ENCODE measurements at regions not wholly inside any gene's neighbourhood (a gene's known extent, or its start where the extent isn't known, plus 50 kb on each side); places are given as distances from the start of the nearest gene placed in this dataset.
"Not testable (repeated sequence)": the region's sequence is repeated elsewhere in the genome, so short reads cannot be mapped to it uniquely, and the experiment has no call there.

DNA sequence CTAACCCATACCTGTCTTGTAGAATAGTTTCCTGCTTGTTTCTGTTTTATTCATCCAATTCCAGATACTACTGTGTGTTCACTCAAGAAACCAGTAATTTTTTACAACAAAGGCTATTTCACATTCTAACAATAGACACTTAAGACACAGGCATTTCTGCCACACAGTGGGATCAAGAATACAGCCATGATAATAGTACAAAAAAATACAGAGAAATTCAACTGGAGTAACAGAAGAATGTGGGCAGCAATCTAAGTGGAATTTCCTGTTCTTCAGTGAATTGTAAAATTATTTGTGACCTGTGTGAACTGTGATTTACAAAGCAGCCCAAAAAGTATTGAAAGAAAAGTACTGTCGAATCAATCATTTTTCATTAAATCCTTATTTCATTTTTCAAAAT is 282.9 kb downstream of the CCER1 start (continued):
- TF ChIP-seq, protein P1, sequence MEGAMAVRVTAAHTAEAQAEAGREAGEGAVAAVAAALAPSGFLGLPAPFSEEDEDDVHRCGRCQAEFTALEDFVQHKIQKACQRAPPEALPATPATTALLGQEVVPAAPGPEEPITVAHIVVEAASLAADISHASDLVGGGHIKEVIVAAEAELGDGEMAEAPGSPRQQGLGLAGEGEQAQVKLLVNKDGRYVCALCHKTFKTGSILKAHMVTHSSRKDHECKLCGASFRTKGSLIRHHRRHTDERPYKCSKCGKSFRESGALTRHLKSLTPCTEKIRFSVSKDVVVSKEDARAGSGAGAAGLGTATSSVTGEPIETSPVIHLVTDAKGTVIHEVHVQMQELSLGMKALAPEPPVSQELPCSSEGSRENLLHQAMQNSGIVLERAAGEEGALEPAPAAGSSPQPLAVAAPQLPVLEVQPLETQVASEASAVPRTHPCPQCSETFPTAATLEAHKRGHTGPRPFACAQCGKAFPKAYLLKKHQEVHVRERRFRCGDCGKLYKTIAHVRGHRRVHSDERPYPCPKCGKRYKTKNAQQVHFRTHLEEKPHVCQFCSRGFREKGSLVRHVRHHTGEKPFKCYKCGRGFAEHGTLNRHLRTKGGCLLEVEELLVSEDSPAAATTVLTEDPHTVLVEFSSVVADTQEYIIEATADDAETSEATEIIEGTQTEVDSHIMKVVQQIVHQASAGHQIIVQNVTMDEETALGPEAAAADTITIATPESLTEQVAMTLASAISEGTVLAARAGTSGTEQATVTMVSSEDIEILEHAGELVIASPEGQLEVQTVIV (IDR thresholded peaks at IDR 0.05; ENCODE audit: borderline replicate concordance, partially characterized antibody): no peak
- TF ChIP-seq PAX8 (IDR thresholded peaks at IDR 0.05) (no peak), CBX5 (IDR thresholded peaks at IDR 0.05; ENCODE audit: low read depth) (no peak), NRF1 (conservative IDR thresholded peaks at IDR 0.05; ENCODE audit: low read depth, low read length) (no peak), SMAD5 (IDR thresholded peaks at IDR 0.05; ENCODE audit: low read depth) (no peak), YY1 (IDR thresholded peaks at IDR 0.05; ENCODE audit: low read depth, low read length) (no peak), ZNF24 (IDR thresholded peaks at IDR 0.05) (no peak), MYB (IDR thresholded peaks at IDR 0.05; ENCODE audit: borderline replicate concordance, low read depth, low read length) (no peak), RUNX3 (IDR thresholded peaks at IDR 0.05; ENCODE audit: low read length) (no peak), PAX5 (IDR thresholded peaks at IDR 0.05; ENCODE audit: borderline replicate concordance, low read depth, low read length) (no peak)
- TF ChIP-seq, protein P2, sequence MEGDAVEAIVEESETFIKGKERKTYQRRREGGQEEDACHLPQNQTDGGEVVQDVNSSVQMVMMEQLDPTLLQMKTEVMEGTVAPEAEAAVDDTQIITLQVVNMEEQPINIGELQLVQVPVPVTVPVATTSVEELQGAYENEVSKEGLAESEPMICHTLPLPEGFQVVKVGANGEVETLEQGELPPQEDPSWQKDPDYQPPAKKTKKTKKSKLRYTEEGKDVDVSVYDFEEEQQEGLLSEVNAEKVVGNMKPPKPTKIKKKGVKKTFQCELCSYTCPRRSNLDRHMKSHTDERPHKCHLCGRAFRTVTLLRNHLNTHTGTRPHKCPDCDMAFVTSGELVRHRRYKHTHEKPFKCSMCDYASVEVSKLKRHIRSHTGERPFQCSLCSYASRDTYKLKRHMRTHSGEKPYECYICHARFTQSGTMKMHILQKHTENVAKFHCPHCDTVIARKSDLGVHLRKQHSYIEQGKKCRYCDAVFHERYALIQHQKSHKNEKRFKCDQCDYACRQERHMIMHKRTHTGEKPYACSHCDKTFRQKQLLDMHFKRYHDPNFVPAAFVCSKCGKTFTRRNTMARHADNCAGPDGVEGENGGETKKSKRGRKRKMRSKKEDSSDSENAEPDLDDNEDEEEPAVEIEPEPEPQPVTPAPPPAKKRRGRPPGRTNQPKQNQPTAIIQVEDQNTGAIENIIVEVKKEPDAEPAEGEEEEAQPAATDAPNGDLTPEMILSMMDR (IDR thresholded peaks at IDR 0.05 in 2 of 3, conservative IDR thresholded peaks at IDR 0.05 in 1 of 3; ENCODE audit: control insufficient read depth in 2 of 3, extremely low read depth in 1 of 3, insufficient read depth in 1 of 3, low read depth in 3 of 3, low read length in 3 of 3): no peak
- TF ChIP-seq, protein P3, sequence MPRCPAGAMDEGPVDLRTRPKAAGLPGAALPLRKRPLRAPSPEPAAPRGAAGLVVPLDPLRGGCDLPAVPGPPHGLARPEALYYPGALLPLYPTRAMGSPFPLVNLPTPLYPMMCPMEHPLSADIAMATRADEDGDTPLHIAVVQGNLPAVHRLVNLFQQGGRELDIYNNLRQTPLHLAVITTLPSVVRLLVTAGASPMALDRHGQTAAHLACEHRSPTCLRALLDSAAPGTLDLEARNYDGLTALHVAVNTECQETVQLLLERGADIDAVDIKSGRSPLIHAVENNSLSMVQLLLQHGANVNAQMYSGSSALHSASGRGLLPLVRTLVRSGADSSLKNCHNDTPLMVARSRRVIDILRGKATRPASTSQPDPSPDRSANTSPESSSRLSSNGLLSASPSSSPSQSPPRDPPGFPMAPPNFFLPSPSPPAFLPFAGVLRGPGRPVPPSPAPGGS (IDR thresholded peaks at IDR 0.05; ENCODE audit: borderline replicate concordance, insufficient read depth, low read depth, low read length, poor library complexity, severe bottlenecking): no peak

DNA sequence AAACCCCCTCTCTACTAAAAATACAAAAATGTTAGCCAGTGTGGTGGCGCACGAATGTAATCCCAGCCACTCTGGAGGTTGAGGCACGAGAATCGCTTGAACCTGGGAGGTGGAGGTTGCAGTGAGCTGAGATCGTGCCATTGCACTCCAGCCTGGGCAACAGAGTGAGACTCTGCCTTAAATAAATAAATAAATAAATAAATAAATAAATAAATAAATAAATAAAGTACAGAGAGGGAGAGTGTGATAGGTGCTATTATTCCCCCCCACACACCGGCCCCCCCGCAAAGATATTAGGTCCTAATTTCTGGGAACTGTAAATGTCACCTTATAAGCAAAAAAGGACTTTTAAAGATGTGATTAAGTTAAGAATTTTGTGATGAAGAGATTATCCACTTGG is 291.0 kb downstream of the CCER1 start:
- RAD21 ChIA-PET (ENCODE audit: unreplicated experiment): interaction anchor here (0.7 kb wide), 1 partner anchor 1142 kb away, joined by 3 read pairs; no protein-coding TSS in a partner anchor
- BruUV-seq (replicated peaks); intact Hi-C loops (cut with micrococcal nuclease; ENCODE audit: unreplicated experiment): not testable (repeated sequence)

More for the DNA sequence above, 291.0 kb downstream of the CCER1 start:
- DNase-seq (ENCODE audit: low read depth, low spot score); H2AFZ ChIP-seq (ENCODE audit: control insufficient read depth, low read depth, low read length); in situ Hi-C loops (cut with MboI); H3K27ac ChIP-seq (ENCODE audit: control insufficient read depth, insufficient read depth); H3K79me2 ChIP-seq (ENCODE audit: control insufficient read depth, insufficient read depth, low read length); H3K36me3 ChIP-seq (ENCODE audit: control insufficient read depth in 2 of 2, insufficient read depth in 2 of 2, low read length in 1 of 2); H3K4me3 ChIP-seq; H4K20me1 ChIP-seq (ENCODE audit: control insufficient read depth, insufficient read depth); POLR2A ChIA-PET; FAIRE-seq; H3K9me3 ChIP-seq (replicated peaks; ENCODE audit: control insufficient read depth, insufficient read depth, low read length); SMC1A ChIA-PET (ENCODE audit: uncharacterized antibody, unreplicated experiment); CTCF ChIA-PET; ATAC-seq; H3K4me2 ChIP-seq (ENCODE audit: control insufficient read depth, insufficient read depth); H3K27me3 ChIP-seq (replicated peaks in 1 of 2; ENCODE audit: control insufficient read depth in 2 of 2, insufficient read depth in 2 of 2, low read length in 1 of 2); H3K9ac ChIP-seq (ENCODE audit: control insufficient read depth, insufficient read depth, low read length); H3K4me1 ChIP-seq (ENCODE audit: control insufficient read depth, insufficient read depth, low read length): not testable (repeated sequence)
- WGBS (ENCODE audit: insufficient coverage, insufficient replicate concordance, low lambda C conversion rate, missing lambda C conversion rate): 41% methylated on average over 7 of the region's 7 CpGs

Data from GM12878 (cell line).